ENCODE measurements at regions not wholly inside any gene's neighbourhood (a gene's known extent, or its start where the extent isn't known, plus 50 kb on each side); places are given as distances from the start of the nearest gene placed in this dataset.

GRCh38 chr11:81839016-81839415, 894.6 kb downstream of the FAM181B start:
- TF ChIP-seq, protein P1, sequence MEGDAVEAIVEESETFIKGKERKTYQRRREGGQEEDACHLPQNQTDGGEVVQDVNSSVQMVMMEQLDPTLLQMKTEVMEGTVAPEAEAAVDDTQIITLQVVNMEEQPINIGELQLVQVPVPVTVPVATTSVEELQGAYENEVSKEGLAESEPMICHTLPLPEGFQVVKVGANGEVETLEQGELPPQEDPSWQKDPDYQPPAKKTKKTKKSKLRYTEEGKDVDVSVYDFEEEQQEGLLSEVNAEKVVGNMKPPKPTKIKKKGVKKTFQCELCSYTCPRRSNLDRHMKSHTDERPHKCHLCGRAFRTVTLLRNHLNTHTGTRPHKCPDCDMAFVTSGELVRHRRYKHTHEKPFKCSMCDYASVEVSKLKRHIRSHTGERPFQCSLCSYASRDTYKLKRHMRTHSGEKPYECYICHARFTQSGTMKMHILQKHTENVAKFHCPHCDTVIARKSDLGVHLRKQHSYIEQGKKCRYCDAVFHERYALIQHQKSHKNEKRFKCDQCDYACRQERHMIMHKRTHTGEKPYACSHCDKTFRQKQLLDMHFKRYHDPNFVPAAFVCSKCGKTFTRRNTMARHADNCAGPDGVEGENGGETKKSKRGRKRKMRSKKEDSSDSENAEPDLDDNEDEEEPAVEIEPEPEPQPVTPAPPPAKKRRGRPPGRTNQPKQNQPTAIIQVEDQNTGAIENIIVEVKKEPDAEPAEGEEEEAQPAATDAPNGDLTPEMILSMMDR (IDR thresholded peaks at IDR 0.05; ENCODE audit: insufficient read depth, low read length), result no peak
- no peak for TF ChIP-seq GABPA (IDR thresholded peaks at IDR 0.05; ENCODE audit: low read depth)
- TF ChIP-seq, protein P2, sequence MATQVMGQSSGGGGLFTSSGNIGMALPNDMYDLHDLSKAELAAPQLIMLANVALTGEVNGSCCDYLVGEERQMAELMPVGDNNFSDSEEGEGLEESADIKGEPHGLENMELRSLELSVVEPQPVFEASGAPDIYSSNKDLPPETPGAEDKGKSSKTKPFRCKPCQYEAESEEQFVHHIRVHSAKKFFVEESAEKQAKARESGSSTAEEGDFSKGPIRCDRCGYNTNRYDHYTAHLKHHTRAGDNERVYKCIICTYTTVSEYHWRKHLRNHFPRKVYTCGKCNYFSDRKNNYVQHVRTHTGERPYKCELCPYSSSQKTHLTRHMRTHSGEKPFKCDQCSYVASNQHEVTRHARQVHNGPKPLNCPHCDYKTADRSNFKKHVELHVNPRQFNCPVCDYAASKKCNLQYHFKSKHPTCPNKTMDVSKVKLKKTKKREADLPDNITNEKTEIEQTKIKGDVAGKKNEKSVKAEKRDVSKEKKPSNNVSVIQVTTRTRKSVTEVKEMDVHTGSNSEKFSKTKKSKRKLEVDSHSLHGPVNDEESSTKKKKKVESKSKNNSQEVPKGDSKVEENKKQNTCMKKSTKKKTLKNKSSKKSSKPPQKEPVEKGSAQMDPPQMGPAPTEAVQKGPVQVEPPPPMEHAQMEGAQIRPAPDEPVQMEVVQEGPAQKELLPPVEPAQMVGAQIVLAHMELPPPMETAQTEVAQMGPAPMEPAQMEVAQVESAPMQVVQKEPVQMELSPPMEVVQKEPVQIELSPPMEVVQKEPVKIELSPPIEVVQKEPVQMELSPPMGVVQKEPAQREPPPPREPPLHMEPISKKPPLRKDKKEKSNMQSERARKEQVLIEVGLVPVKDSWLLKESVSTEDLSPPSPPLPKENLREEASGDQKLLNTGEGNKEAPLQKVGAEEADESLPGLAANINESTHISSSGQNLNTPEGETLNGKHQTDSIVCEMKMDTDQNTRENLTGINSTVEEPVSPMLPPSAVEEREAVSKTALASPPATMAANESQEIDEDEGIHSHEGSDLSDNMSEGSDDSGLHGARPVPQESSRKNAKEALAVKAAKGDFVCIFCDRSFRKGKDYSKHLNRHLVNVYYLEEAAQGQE (IDR thresholded peaks at IDR 0.05; ENCODE audit: insufficient replicate concordance, low read depth), result no peak
- no peak for TF ChIP-seq POLR2AphosphoS5 (IDR thresholded peaks at IDR 0.05; ENCODE audit: low read depth)
- no peak for TF ChIP-seq SPI1 (IDR thresholded peaks at IDR 0.05; ENCODE audit: borderline replicate concordance, low read depth)

Measured in HL-60 (cell line).